ENCODE measurements at regions not wholly inside any gene's neighbourhood (a gene's known extent, or its start where the extent isn't known, plus 50 kb on each side); places are given as distances from the start of the nearest gene placed in this dataset.

DNA sequence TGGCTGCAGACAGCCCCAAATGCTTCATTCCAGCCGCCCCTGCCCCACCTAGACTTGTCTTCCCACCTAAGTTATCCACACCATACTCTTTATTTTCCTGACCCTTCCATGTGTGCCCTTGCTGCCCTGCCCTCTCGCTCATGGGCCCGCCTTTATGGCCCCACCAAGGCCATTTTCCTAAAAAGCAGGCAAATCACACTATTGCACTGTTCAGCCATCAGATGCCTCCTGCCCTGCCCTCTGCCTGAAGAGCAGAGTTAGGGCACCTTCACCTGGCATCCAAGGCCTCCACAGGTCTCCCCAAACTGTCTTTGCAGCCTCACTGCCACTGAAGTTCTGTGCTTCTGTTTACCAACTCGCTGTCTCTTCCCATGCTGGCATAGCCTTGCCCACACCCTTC lies 496.7 kb downstream of the EIPR1 start:
- no peak for TF ChIP-seq ISL1 (CRISPR knock-in tag; IDR thresholded peaks at IDR 0.05)
- TF ChIP-seq ZNF565 (CRISPR knock-in tag; conservative IDR thresholded peaks at IDR 0.05; ENCODE audit: low read depth), result no peak
- TF ChIP-seq CSDC2 (CRISPR knock-in tag; IDR thresholded peaks at IDR 0.05), result no peak
- no peak for TF ChIP-seq ZFP30 (CRISPR knock-in tag; IDR thresholded peaks at IDR 0.05)
- no peak for TF ChIP-seq ARNTL (CRISPR knock-in tag; IDR thresholded peaks at IDR 0.05; ENCODE audit: borderline replicate concordance, low read depth)
- no peak for ATAC-seq

DNA sequence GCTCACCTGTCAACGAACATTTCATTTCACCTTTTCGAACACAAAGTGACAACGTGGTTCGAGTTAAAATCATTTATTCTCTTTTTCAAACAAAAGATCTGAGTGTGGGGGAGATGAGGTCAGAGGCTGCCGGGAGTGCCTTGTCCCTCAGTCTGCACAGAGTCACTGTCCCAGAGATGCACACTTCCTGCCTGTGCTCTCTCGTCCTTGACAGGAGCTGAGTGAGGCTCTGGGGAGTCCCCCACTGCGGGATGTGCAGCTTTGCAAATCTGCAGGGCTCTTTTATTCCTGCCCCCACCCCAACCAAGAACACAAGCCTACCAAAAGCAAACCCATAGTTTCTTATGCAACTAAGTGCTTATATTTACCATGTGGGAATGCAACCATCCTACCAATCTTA lies 497.8 kb downstream of the EIPR1 start:
- TF ChIP-seq ESRRG (CRISPR knock-in tag; IDR thresholded peaks at IDR 0.05) (no peak), ZNF70 (CRISPR knock-in tag; IDR thresholded peaks at IDR 0.05) (no peak), PPARA (CRISPR knock-in tag; IDR thresholded peaks at IDR 0.05; ENCODE audit: borderline replicate concordance) (no peak), GLIS3 (CRISPR knock-in tag; IDR thresholded peaks at IDR 0.05) (no peak), RARB (CRISPR knock-in tag; IDR thresholded peaks at IDR 0.05) (no peak), ZNF8 (CRISPR knock-in tag; IDR thresholded peaks at IDR 0.05) (no peak)
- TF ChIP-seq, protein P1, sequence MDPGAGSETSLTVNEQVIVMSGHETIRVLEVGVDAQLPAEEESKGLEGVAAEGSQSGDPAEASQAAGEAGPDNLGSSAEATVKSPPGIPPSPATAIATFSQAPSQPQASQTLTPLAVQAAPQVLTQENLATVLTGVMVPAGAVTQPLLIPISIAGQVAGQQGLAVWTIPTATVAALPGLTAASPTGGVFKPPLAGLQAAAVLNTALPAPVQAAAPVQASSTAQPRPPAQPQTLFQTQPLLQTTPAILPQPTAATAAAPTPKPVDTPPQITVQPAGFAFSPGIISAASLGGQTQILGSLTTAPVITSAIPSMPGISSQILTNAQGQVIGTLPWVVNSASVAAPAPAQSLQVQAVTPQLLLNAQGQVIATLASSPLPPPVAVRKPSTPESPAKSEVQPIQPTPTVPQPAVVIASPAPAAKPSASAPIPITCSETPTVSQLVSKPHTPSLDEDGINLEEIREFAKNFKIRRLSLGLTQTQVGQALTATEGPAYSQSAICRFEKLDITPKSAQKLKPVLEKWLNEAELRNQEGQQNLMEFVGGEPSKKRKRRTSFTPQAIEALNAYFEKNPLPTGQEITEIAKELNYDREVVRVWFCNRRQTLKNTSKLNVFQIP (CRISPR knock-in tag; IDR thresholded peaks at IDR 0.05; ENCODE audit: borderline replicate concordance, low read depth), result no peak
- TF ChIP-seq, protein P2, sequence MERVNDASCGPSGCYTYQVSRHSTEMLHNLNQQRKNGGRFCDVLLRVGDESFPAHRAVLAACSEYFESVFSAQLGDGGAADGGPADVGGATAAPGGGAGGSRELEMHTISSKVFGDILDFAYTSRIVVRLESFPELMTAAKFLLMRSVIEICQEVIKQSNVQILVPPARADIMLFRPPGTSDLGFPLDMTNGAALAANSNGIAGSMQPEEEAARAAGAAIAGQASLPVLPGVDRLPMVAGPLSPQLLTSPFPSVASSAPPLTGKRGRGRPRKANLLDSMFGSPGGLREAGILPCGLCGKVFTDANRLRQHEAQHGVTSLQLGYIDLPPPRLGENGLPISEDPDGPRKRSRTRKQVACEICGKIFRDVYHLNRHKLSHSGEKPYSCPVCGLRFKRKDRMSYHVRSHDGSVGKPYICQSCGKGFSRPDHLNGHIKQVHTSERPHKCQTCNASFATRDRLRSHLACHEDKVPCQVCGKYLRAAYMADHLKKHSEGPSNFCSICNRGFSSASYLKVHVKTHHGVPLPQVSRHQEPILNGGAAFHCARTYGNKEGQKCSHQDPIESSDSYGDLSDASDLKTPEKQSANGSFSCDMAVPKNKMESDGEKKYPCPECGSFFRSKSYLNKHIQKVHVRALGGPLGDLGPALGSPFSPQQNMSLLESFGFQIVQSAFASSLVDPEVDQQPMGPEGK (CRISPR knock-in tag; IDR thresholded peaks at IDR 0.05; ENCODE audit: borderline replicate concordance), result no peak
- ATAC-seq, result no peak

DNA sequence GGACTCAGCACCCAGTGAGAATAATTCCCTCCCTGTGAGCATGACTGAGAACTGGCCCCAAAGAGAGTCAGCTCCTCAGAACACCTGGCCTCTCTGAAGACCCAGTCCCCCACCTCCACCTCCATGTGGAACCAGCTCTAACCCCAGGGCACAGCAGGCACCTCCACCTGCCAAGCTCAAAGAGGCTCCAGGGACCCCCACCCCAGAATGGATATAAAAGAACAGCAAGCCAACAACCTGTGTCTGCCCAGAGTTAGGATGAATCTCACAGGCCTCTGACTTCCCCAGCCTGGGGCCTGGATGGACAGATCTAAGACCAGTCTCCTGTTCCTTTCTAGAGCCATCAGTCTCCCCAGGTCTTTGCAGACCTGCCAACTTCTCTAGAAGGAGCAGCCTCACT lies 498.5 kb downstream of the EIPR1 start:
- TF ChIP-seq RARB (CRISPR knock-in tag; IDR thresholded peaks at IDR 0.05) (no peak), ZNF70 (CRISPR knock-in tag; IDR thresholded peaks at IDR 0.05) (no peak), ZNF8 (CRISPR knock-in tag; IDR thresholded peaks at IDR 0.05) (no peak), ARNTL (CRISPR knock-in tag; IDR thresholded peaks at IDR 0.05; ENCODE audit: borderline replicate concordance, low read depth) (no peak), ESRRG (CRISPR knock-in tag; IDR thresholded peaks at IDR 0.05) (no peak), OSR1 (CRISPR knock-in tag; IDR thresholded peaks at IDR 0.05) (no peak), PPARA (CRISPR knock-in tag; IDR thresholded peaks at IDR 0.05; ENCODE audit: borderline replicate concordance) (no peak), TOX (CRISPR knock-in tag; IDR thresholded peaks at IDR 0.05; ENCODE audit: borderline replicate concordance) (no peak), TCF4 (CRISPR knock-in tag; IDR thresholded peaks at IDR 0.05; ENCODE audit: borderline replicate concordance) (no peak), ZC3H10 (CRISPR knock-in tag; IDR thresholded peaks at IDR 0.05) (no peak), BACH2 (CRISPR knock-in tag; IDR thresholded peaks at IDR 0.05; ENCODE audit: borderline replicate concordance) (no peak), CSDC2 (CRISPR knock-in tag; IDR thresholded peaks at IDR 0.05) (no peak), SNAI2 (CRISPR knock-in tag; IDR thresholded peaks at IDR 0.05) (no peak)
- TF ChIP-seq, protein P3, sequence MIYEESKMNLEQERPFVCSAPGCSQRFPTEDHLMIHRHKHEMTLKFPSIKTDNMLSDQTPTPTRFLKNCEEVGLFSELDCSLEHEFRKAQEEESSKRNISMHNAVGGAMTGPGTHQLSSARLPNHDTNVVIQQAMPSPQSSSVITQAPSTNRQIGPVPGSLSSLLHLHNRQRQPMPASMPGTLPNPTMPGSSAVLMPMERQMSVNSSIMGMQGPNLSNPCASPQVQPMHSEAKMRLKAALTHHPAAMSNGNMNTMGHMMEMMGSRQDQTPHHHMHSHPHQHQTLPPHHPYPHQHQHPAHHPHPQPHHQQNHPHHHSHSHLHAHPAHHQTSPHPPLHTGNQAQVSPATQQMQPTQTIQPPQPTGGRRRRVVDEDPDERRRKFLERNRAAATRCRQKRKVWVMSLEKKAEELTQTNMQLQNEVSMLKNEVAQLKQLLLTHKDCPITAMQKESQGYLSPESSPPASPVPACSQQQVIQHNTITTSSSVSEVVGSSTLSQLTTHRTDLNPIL (CRISPR knock-in tag; IDR thresholded peaks at IDR 0.05; ENCODE audit: low read depth), result no peak
- TF ChIP-seq, protein P4, sequence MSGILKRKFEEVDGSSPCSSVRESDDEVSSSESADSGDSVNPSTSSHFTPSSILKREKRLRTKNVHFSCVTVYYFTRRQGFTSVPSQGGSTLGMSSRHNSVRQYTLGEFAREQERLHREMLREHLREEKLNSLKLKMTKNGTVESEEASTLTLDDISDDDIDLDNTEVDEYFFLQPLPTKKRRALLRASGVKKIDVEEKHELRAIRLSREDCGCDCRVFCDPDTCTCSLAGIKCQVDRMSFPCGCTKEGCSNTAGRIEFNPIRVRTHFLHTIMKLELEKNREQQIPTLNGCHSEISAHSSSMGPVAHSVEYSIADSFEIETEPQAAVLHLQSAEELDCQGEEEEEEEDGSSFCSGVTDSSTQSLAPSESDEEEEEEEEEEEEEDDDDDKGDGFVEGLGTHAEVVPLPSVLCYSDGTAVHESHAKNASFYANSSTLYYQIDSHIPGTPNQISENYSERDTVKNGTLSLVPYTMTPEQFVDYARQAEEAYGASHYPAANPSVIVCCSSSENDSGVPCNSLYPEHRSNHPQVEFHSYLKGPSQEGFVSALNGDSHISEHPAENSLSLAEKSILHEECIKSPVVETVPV (CRISPR knock-in tag; IDR thresholded peaks at IDR 0.05), result no peak
- ATAC-seq, result no peak

DNA sequence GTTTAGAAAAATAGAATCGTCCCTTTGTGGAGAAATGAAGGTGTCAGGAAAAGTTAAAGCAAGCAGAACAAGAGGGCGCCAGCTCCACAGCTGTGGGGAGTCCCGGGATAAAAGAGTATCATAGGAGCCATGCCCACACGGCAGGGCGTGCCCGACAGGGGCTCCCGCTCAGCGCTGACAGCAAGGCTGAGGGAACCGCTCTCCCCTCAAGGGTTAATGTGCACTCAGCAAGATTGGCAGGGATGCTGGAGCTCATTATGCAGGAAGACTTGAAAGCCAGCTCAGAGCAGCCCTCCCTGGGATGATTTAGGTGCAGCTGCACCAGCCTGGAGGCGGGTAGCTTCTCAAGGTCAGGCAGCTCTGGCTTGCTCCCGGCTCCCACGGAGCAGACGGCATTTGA lies 500.2 kb downstream of the EIPR1 start:
- no peak for ATAC-seq
- TF ChIP-seq, protein P4 (CRISPR knock-in tag; IDR thresholded peaks at IDR 0.05), result no peak
- TF ChIP-seq OSR1 (CRISPR knock-in tag; IDR thresholded peaks at IDR 0.05), result no peak
- TF ChIP-seq SNAI2 (CRISPR knock-in tag; IDR thresholded peaks at IDR 0.05), result no peak
- no peak for TF ChIP-seq ZFP30 (CRISPR knock-in tag; IDR thresholded peaks at IDR 0.05)
- no peak for TF ChIP-seq ZNF70 (CRISPR knock-in tag; IDR thresholded peaks at IDR 0.05)
- TF ChIP-seq ESRRG (CRISPR knock-in tag; IDR thresholded peaks at IDR 0.05), result no peak
- no peak for TF ChIP-seq TCF4 (CRISPR knock-in tag; IDR thresholded peaks at IDR 0.05; ENCODE audit: borderline replicate concordance)
- TF ChIP-seq, protein P5, sequence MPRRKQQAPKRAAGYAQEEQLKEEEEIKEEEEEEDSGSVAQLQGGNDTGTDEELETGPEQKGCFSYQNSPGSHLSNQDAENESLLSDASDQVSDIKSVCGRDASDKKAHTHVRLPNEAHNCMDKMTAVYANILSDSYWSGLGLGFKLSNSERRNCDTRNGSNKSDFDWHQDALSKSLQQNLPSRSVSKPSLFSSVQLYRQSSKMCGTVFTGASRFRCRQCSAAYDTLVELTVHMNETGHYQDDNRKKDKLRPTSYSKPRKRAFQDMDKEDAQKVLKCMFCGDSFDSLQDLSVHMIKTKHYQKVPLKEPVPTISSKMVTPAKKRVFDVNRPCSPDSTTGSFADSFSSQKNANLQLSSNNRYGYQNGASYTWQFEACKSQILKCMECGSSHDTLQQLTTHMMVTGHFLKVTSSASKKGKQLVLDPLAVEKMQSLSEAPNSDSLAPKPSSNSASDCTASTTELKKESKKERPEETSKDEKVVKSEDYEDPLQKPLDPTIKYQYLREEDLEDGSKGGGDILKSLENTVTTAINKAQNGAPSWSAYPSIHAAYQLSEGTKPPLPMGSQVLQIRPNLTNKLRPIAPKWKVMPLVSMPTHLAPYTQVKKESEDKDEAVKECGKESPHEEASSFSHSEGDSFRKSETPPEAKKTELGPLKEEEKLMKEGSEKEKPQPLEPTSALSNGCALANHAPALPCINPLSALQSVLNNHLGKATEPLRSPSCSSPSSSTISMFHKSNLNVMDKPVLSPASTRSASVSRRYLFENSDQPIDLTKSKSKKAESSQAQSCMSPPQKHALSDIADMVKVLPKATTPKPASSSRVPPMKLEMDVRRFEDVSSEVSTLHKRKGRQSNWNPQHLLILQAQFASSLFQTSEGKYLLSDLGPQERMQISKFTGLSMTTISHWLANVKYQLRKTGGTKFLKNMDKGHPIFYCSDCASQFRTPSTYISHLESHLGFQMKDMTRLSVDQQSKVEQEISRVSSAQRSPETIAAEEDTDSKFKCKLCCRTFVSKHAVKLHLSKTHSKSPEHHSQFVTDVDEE (CRISPR knock-in tag; IDR thresholded peaks at IDR 0.05), result no peak
- TF ChIP-seq, protein P1 (CRISPR knock-in tag; IDR thresholded peaks at IDR 0.05; ENCODE audit: borderline replicate concordance, low read depth), result no peak
- no peak for TF ChIP-seq TOX (CRISPR knock-in tag; IDR thresholded peaks at IDR 0.05; ENCODE audit: borderline replicate concordance)
- TF ChIP-seq ZNF565 (CRISPR knock-in tag; conservative IDR thresholded peaks at IDR 0.05; ENCODE audit: low read depth), result no peak
- TF ChIP-seq ZFP3 (CRISPR knock-in tag; IDR thresholded peaks at IDR 0.05), result no peak
- no peak for TF ChIP-seq BACH2 (CRISPR knock-in tag; IDR thresholded peaks at IDR 0.05; ENCODE audit: borderline replicate concordance)
- no peak for TF ChIP-seq CSDC2 (CRISPR knock-in tag; IDR thresholded peaks at IDR 0.05)
- no peak for TF ChIP-seq ZC3H10 (CRISPR knock-in tag; IDR thresholded peaks at IDR 0.05)
- no peak for TF ChIP-seq ZNF8 (CRISPR knock-in tag; IDR thresholded peaks at IDR 0.05)

All from SK-N-SH treated with all-trans-retinoic acid at 6 μM for 48 hours (cell line).